ENCODE measurements at regions not wholly inside any gene's neighbourhood (a gene's known extent, or its start where the extent isn't known, plus 50 kb on each side); places are given as distances from the start of the nearest gene placed in this dataset.

GRCh38 chr17:64778240-64779097, 116.4 kb upstream of the SMURF2 start (continued):
- TF ChIP-seq ZNF423 (tag by site-specific recombination; IDR thresholded peaks at IDR 0.05): no peak
- TF ChIP-seq ZNF521 (tag by site-specific recombination; IDR thresholded peaks at IDR 0.05): no peak
- no peak for TF ChIP-seq ZNF146 (tag by site-specific recombination; IDR thresholded peaks at IDR 0.05)

GRCh38 chr17:64777415-64778239, 115.5 kb upstream of the SMURF2 start:
- no peaks in the 10 kb centered on the region for H3K9me3 ChIP-seq (ENCODE audit: control insufficient read depth, insufficient read depth, low read depth, low read length)
- TF ChIP-seq, protein P1, sequence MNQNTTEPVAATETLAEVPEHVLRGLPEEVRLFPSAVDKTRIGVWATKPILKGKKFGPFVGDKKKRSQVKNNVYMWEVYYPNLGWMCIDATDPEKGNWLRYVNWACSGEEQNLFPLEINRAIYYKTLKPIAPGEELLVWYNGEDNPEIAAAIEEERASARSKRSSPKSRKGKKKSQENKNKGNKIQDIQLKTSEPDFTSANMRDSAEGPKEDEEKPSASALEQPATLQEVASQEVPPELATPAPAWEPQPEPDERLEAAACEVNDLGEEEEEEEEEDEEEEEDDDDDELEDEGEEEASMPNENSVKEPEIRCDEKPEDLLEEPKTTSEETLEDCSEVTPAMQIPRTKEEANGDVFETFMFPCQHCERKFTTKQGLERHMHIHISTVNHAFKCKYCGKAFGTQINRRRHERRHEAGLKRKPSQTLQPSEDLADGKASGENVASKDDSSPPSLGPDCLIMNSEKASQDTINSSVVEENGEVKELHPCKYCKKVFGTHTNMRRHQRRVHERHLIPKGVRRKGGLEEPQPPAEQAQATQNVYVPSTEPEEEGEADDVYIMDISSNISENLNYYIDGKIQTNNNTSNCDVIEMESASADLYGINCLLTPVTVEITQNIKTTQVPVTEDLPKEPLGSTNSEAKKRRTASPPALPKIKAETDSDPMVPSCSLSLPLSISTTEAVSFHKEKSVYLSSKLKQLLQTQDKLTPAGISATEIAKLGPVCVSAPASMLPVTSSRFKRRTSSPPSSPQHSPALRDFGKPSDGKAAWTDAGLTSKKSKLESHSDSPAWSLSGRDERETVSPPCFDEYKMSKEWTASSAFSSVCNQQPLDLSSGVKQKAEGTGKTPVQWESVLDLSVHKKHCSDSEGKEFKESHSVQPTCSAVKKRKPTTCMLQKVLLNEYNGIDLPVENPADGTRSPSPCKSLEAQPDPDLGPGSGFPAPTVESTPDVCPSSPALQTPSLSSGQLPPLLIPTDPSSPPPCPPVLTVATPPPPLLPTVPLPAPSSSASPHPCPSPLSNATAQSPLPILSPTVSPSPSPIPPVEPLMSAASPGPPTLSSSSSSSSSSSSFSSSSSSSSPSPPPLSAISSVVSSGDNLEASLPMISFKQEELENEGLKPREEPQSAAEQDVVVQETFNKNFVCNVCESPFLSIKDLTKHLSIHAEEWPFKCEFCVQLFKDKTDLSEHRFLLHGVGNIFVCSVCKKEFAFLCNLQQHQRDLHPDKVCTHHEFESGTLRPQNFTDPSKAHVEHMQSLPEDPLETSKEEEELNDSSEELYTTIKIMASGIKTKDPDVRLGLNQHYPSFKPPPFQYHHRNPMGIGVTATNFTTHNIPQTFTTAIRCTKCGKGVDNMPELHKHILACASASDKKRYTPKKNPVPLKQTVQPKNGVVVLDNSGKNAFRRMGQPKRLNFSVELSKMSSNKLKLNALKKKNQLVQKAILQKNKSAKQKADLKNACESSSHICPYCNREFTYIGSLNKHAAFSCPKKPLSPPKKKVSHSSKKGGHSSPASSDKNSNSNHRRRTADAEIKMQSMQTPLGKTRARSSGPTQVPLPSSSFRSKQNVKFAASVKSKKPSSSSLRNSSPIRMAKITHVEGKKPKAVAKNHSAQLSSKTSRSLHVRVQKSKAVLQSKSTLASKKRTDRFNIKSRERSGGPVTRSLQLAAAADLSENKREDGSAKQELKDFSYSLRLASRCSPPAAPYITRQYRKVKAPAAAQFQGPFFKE (tag by site-specific recombination; IDR thresholded peaks at IDR 0.05; ENCODE audit: borderline replicate concordance): no peak
- no peak for TF ChIP-seq ZNF747 (tag by site-specific recombination; IDR thresholded peaks at IDR 0.05)
- no peak for TF ChIP-seq ZBTB21 (tag by site-specific recombination; IDR thresholded peaks at IDR 0.05)
- no peak for TF ChIP-seq ZFP3 (tag by site-specific recombination; IDR thresholded peaks at IDR 0.05; ENCODE audit: low read depth)
- TF ChIP-seq ZNF175 (tag by site-specific recombination; IDR thresholded peaks at IDR 0.05): no peak
- TF ChIP-seq ZNF677 (tag by site-specific recombination; IDR thresholded peaks at IDR 0.05): no peak
- TF ChIP-seq KLF1 (tag by site-specific recombination; IDR thresholded peaks at IDR 0.05): no peak
- no peak for TF ChIP-seq ZNF488 (tag by site-specific recombination; IDR thresholded peaks at IDR 0.05)
- no peak for TF ChIP-seq SP3 (tag by site-specific recombination; IDR thresholded peaks at IDR 0.05)
- TF ChIP-seq ZNF394 (tag by site-specific recombination; IDR thresholded peaks at IDR 0.05; ENCODE audit: borderline replicate concordance): no peak
- no peak for TF ChIP-seq SCRT1 (tag by site-specific recombination; IDR thresholded peaks at IDR 0.05; ENCODE audit: borderline replicate concordance)
- no peak for TF ChIP-seq ZNF629 (tag by site-specific recombination; IDR thresholded peaks at IDR 0.05)
- H3K4me1 ChIP-seq (ENCODE audit: control insufficient read depth, insufficient read depth, low read length): no peaks in the 10 kb centered on the region; the same call in 1 of the 2 replicates
- H3K36me3 ChIP-seq (ENCODE audit: control insufficient read depth in 2 of 2, insufficient read depth in 1 of 2, low read length in 2 of 2): peaks cover 0 to 8% of the 10 kb centered on the region in 2 experiments; a peak in 2 of 3 replicates
- ChIA-PET POLR2A (interaction anchor here (0.6 to 1.0 kb wide), 4 partner anchors 23 to 345 kb away, joined by 3 to 12 read pairs (median 6); no protein-coding TSS in a partner anchor), CTCF (interaction anchor here (0.6 to 1.8 kb wide), 15 partner anchors 9 to 1376 kb away, joined by 3 to 10 read pairs (median 4); partner anchors contain the start of gene SMURF2)
- no peak overlapping the region for H3K4me3 ChIP-seq (ENCODE audit: low read depth, low read length)
- no peak overlapping the region for H3K27ac ChIP-seq (ENCODE audit: extremely low read depth, low read depth, low read length)
